ENCODE measurements at regions not wholly inside any gene's neighbourhood (a gene's known extent, or its start where the extent isn't known, plus 50 kb on each side); places are given as distances from the start of the nearest gene placed in this dataset.

DNA sequence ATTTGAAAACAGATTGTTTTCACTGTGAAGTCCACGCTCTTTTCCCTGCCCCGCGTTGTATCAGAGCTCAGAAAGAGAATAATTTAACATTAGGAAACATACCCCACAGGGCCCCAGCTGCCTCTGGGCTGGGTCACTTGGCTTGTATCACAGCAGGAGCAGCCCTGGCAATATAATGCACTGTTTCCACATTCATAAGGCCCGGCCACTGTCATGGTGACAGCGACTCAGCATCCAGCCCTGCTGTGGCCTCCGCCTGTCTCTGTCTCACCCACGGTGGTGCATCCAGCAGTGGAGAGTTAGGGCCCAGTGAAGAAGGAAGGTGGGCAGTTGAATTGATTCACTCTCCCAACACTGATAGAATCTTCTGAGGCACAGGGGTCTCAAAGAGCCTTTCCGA lies 188.9 kb downstream of the NSG2 start:
- TF ChIP-seq, protein P1, sequence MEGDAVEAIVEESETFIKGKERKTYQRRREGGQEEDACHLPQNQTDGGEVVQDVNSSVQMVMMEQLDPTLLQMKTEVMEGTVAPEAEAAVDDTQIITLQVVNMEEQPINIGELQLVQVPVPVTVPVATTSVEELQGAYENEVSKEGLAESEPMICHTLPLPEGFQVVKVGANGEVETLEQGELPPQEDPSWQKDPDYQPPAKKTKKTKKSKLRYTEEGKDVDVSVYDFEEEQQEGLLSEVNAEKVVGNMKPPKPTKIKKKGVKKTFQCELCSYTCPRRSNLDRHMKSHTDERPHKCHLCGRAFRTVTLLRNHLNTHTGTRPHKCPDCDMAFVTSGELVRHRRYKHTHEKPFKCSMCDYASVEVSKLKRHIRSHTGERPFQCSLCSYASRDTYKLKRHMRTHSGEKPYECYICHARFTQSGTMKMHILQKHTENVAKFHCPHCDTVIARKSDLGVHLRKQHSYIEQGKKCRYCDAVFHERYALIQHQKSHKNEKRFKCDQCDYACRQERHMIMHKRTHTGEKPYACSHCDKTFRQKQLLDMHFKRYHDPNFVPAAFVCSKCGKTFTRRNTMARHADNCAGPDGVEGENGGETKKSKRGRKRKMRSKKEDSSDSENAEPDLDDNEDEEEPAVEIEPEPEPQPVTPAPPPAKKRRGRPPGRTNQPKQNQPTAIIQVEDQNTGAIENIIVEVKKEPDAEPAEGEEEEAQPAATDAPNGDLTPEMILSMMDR (IDR thresholded peaks at IDR 0.05; ENCODE audit: control extremely low read depth in 1 of 3, insufficient read depth in 1 of 3, low read depth in 1 of 3, low read length in 3 of 3), result no peak
- no peak for TF ChIP-seq EZH2 (IDR thresholded peaks at IDR 0.05; ENCODE audit: low read depth, low read length, severe bottlenecking)
- TF ChIP-seq HDAC2 (IDR thresholded peaks at IDR 0.05; ENCODE audit: borderline replicate concordance in 1 of 2, low read depth in 2 of 2, low read length in 2 of 2), result no peak
- no peak for TF ChIP-seq JUND (IDR thresholded peaks at IDR 0.05; ENCODE audit: low read length)
- TF ChIP-seq ZNF274 (IDR thresholded peaks at IDR 0.05; ENCODE audit: borderline replicate concordance, extremely low read depth, low read length), result no peak
- TF ChIP-seq TBP (IDR thresholded peaks at IDR 0.05; ENCODE audit: low read depth, low read length), result no peak
- no peak for TF ChIP-seq BRCA1 (IDR thresholded peaks at IDR 0.05; ENCODE audit: low read depth, low read length)
- TF ChIP-seq RAD21 (IDR thresholded peaks at IDR 0.05 in 1 of 2, conservative IDR thresholded peaks at IDR 0.05 in 1 of 2; ENCODE audit: low read depth in 2 of 2, low read length in 2 of 2), result no peak
- no peak for TF ChIP-seq TAF7 (optimal IDR thresholded peaks at IDR 0.05; ENCODE audit: borderline replicate concordance, low read depth, low read length)
- no peak for TF ChIP-seq EP300 (IDR thresholded peaks at IDR 0.05; ENCODE audit: borderline replicate concordance in 1 of 2, low read depth in 2 of 2, low read length in 2 of 2)
- no peak for TF ChIP-seq SIN3A (conservative IDR thresholded peaks at IDR 0.05 in 1 of 2, IDR thresholded peaks at IDR 0.05 in 1 of 2; ENCODE audit: low read depth in 1 of 2, low read length in 2 of 2)
- no peak for TF ChIP-seq MAFK (IDR thresholded peaks at IDR 0.05; ENCODE audit: low read depth, low read length)
